GM23338 (cell line): ENCODE measurements at regions not wholly inside any gene's neighbourhood (a gene's known extent, or its start where the extent isn't known, plus 50 kb on each side); places are given as distances from the start of the nearest gene placed in this dataset.
"Not testable (repeated sequence)": the region's sequence is repeated elsewhere in the genome, so short reads cannot be mapped to it uniquely, and the experiment has no call there.

ENCODE experiments used
- EZH2 ChIP-seq: fragments of 200-600 bp; sonication (generic); IDR thresholded peaks from one replicate; pipeline ENCODE4 v1.8.0; 2017; ENCODE audit warnings: antibody characterized with exemption, mild to moderate bottlenecking, low read depth; ENCODE audit not compliant: unreplicated experiment
- EZH2phosphoT487 ChIP-seq: fragments of 200-600 bp; sonication (generic); IDR thresholded peaks from one replicate; pipeline ENCODE4 v1.8.1; 2018; ENCODE audit warnings: antibody characterized with exemption; ENCODE audit not compliant: unreplicated experiment
- NANOG ChIP-seq: IDR thresholded peaks from 2 replicates; pipeline ENCODE4 v1.6.1; 2016; ENCODE audit warnings: antibody characterized with exemption, borderline replicate concordance
- POLR2AphosphoS5 ChIP-seq: IDR thresholded peaks from 2 replicates; pipeline ENCODE4 v1.6.1; 2016; ENCODE audit warnings: antibody characterized with exemption, low read depth
- ZNF331 ChIP-seq: fragments of 250-450 bp; sonication (Bioruptor Pico); IDR thresholded peaks from 2 replicates; pipeline ENCODE4 v1.5.0; 2020; ENCODE audit warnings: low read depth, mild to moderate bottlenecking, moderate library complexity
- TF ChIP-seq, protein P1 (sequence below), 2 experiments: fragments of 200-600 bp in 1 of 2; sonication (generic) in 1 of 2; conservative IDR thresholded peaks; 2 replicates each; pipeline versions ENCODE4 v1.5.1 to v1.6.1; 2016 to 2017; ENCODE audit warnings: antibody characterized with exemption in 2 of 2, low read depth in 2 of 2, mild to moderate bottlenecking in 2 of 2, moderate library complexity in 1 of 2

DNA sequence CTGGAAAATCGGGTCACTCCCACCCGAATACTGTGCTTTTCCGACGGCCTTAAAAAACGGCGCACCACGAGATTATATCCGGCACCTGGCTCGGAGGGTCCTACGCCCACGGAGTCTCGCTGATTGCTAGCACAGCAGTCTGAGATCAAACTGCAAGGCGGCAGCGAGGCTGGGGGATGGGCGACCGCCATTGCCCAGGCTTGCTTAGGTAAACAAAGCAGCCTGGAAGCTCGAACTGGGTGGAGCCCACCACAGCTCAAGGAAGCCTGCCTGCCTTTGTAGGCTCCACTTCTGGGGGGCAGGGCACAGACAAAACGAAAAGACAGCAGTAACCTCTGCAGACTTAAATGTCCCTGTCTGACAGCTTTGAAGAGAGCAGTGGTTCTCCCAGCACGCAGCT, 132.5 kb upstream of the TLE4 start:
- TF ChIP-seq, protein P1, sequence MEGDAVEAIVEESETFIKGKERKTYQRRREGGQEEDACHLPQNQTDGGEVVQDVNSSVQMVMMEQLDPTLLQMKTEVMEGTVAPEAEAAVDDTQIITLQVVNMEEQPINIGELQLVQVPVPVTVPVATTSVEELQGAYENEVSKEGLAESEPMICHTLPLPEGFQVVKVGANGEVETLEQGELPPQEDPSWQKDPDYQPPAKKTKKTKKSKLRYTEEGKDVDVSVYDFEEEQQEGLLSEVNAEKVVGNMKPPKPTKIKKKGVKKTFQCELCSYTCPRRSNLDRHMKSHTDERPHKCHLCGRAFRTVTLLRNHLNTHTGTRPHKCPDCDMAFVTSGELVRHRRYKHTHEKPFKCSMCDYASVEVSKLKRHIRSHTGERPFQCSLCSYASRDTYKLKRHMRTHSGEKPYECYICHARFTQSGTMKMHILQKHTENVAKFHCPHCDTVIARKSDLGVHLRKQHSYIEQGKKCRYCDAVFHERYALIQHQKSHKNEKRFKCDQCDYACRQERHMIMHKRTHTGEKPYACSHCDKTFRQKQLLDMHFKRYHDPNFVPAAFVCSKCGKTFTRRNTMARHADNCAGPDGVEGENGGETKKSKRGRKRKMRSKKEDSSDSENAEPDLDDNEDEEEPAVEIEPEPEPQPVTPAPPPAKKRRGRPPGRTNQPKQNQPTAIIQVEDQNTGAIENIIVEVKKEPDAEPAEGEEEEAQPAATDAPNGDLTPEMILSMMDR (conservative IDR thresholded peaks at IDR 0.05; ENCODE audit: low read depth in 2 of 2): not testable (repeated sequence)
- not testable (repeated sequence) for TF ChIP-seq EZH2; NANOG; POLR2AphosphoS5; EZH2phosphoT487; ZNF331 (CRISPR knock-in tag)
